HAP-1 (cell line): ENCODE measurements at regions not wholly inside any gene's neighbourhood (a gene's known extent, or its start where the extent isn't known, plus 50 kb on each side); places are given as distances from the start of the nearest gene placed in this dataset.
A peak's percentile ranks its signal among the peaks of the same experiment; 100 is the strongest.

Experiments
- DNase-seq, 2 experiments: peaks; one replicate each; pipeline ENCODE4 v3.0.0-alpha.2; 2016 to 2020; ENCODE audit warnings: low spot score in 2 of 2
- H3K27me3 ChIP-seq: fragments of 250-450 bp; sonication (Bioruptor Pico); 2 replicates; pipeline ENCODE4 v1.5.1; 2020; ENCODE audit warnings: low read depth, mild to moderate bottlenecking, moderate library complexity
- H3K36me3 ChIP-seq: fragments of 250-450 bp; sonication (Bioruptor Pico); replicated peaks from 2 replicates; pipeline ENCODE4 v1.5.1; 2020; ENCODE audit warnings: mild to moderate bottlenecking
- H3K4me1 ChIP-seq: fragments of 250-450 bp; sonication (Bioruptor Pico); 2 replicates; pipeline ENCODE4 v1.5.1; 2020; ENCODE audit warnings: mild to moderate bottlenecking
- H3K4me3 ChIP-seq: fragments of 250-450 bp; sonication (Bioruptor Pico); 2 replicates; pipeline ENCODE4 v1.5.1; 2020; ENCODE audit warnings: mild to moderate bottlenecking, moderate library complexity
- H3K9me3 ChIP-seq: fragments of 250-450 bp; sonication (Bioruptor Pico); 2 replicates; pipeline ENCODE4 v1.5.1; 2020; ENCODE audit warnings: mild to moderate bottlenecking, moderate library complexity
- in situ Hi-C: fragments of 300-500 bp; cut with MboI; formaldehyde crosslinking; loops from 3 replicates; pipeline ENCODE4 v1.14.3; 2020; ENCODE audit warnings: low sequenced_read_pairs, inconsistent platforms, mixed read lengths

- no peak for DNase-seq
- Histone ChIP-seq H3K36me3 (no peaks in the 10 kb centered on the region), H3K27me3 (no peaks in the 10 kb centered on the region), H3K4me1 (no peaks in the 10 kb centered on the region), H3K9me3 (no peaks in the 10 kb centered on the region), H3K4me3 (no peak overlapping the region)
- in situ Hi-C loops: no loop called here
Observed at GRCh38 chr14:104434214-104435076, 145.1 kb upstream of the C14orf180 start.

- Histone ChIP-seq H3K4me1 (no peaks in the 10 kb centered on the region), H3K9me3 (no peaks in the 10 kb centered on the region), H3K27me3 (no peaks in the 10 kb centered on the region), H3K36me3 (no peaks in the 10 kb centered on the region), H3K4me3 (no peak overlapping the region)
- in situ Hi-C loops: no loop called here
- DNase-seq: no peak
Observed at GRCh38 chr14:104435147-104436046, 144.2 kb upstream of the C14orf180 start.

GRCh38 chr14:104436047-104436591, 143.4 kb upstream of the C14orf180 start:
- no peaks in the 10 kb centered on the region for H3K4me1 ChIP-seq
- DNase-seq: peak in 1 of 2 experiments; percentile 7
- no peaks in the 10 kb centered on the region for H3K9me3 ChIP-seq

GRCh38 chr14:104436741-104437701, 142.5 kb upstream of the C14orf180 start:
- H3K36me3 ChIP-seq: no peaks in the 10 kb centered on the region
- DNase-seq: peak in 1 of 2 experiments; percentile 5

More at GRCh38 chr14:104436047-104436591, 143.4 kb upstream of the C14orf180 start:
- H3K36me3 ChIP-seq: no peaks in the 10 kb centered on the region
- in situ Hi-C loops: no loop called here
- H3K4me3 ChIP-seq: no peak overlapping the region
- H3K27me3 ChIP-seq: no peaks in the 10 kb centered on the region

GRCh38 chr14:104437703-104438102, 141.9 kb upstream of the C14orf180 start:
- Histone ChIP-seq H3K4me1 (no peaks in the 10 kb centered on the region), H3K9me3 (no peaks in the 10 kb centered on the region), H3K4me3 (no peak overlapping the region), H3K27me3 (no peaks in the 10 kb centered on the region), H3K36me3 (no peaks in the 10 kb centered on the region)
- DNase-seq: peak in 1 of 2 experiments; percentile 1
- in situ Hi-C loops: no loop called here

More at GRCh38 chr14:104436741-104437701, 142.5 kb upstream of the C14orf180 start:
- in situ Hi-C loops: no loop called here
- no peaks in the 10 kb centered on the region for H3K4me1 ChIP-seq
- no peaks in the 10 kb centered on the region for H3K9me3 ChIP-seq
- no peak overlapping the region for H3K4me3 ChIP-seq
- no peaks in the 10 kb centered on the region for H3K27me3 ChIP-seq

- Histone ChIP-seq H3K27me3 (no peaks in the 10 kb centered on the region), H3K36me3 (no peaks in the 10 kb centered on the region), H3K9me3 (no peaks in the 10 kb centered on the region), H3K4me1 (no peaks in the 10 kb centered on the region), H3K4me3 (no peak overlapping the region)
- in situ Hi-C loops: no loop called here
- peak in 1 of 2 experiments; percentile 2 for DNase-seq
Observed at GRCh38 chr14:104438166-104438887, 141.2 kb upstream of the C14orf180 start.

- no peak for DNase-seq
- no peak overlapping the region for H3K4me3 ChIP-seq
- H3K36me3 ChIP-seq: no peaks in the 10 kb centered on the region
- no peaks in the 10 kb centered on the region for H3K4me1 ChIP-seq
- H3K27me3 ChIP-seq: no peaks in the 10 kb centered on the region
- no peaks in the 10 kb centered on the region for H3K9me3 ChIP-seq
- in situ Hi-C loops: no loop called here
Observed at GRCh38 chr14:104439625-104440024, 139.9 kb upstream of the C14orf180 start.

GRCh38 chr14:104440297-104440956, 139.1 kb upstream of the C14orf180 start:
- no peaks in the 10 kb centered on the region for H3K9me3 ChIP-seq
- no peaks in the 10 kb centered on the region for H3K4me1 ChIP-seq
- no peaks in the 10 kb centered on the region for H3K36me3 ChIP-seq
- H3K4me3 ChIP-seq: no peak overlapping the region
- in situ Hi-C loops: no loop called here
- no peaks in the 10 kb centered on the region for H3K27me3 ChIP-seq
- no peak for DNase-seq

- H3K4me3 ChIP-seq: no peak overlapping the region
- H3K27me3 ChIP-seq: no peaks in the 10 kb centered on the region
- no peaks in the 10 kb centered on the region for H3K36me3 ChIP-seq
- peak in 1 of 2 experiments; percentile 1 for DNase-seq
- in situ Hi-C loops: no loop called here
- no peaks in the 10 kb centered on the region for H3K4me1 ChIP-seq
- H3K9me3 ChIP-seq: no peaks in the 10 kb centered on the region
Observed at GRCh38 chr14:104441275-104442106, 138.1 kb upstream of the C14orf180 start.

GRCh38 chr14:104442107-104442551, 137.4 kb upstream of the C14orf180 start:
- Histone ChIP-seq H3K9me3 (no peaks in the 10 kb centered on the region), H3K4me1 (no peaks in the 10 kb centered on the region), H3K36me3 (no peaks in the 10 kb centered on the region), H3K27me3 (no peaks in the 10 kb centered on the region), H3K4me3 (no peak overlapping the region)
- in situ Hi-C loops: no loop called here
- peak in 1 of 2 experiments; percentile 3 for DNase-seq

GRCh38 chr14:104442631-104443390, 136.8 kb upstream of the C14orf180 start:
- Histone ChIP-seq H3K27me3 (no peaks in the 10 kb centered on the region), H3K36me3 (no peaks in the 10 kb centered on the region), H3K4me1 (no peaks in the 10 kb centered on the region), H3K9me3 (no peaks in the 10 kb centered on the region), H3K4me3 (no peak overlapping the region)
- in situ Hi-C loops: no loop called here
- peak in 1 of 2 experiments; percentile 5 for DNase-seq
